ENCODE measurements at regions not wholly inside any gene's neighbourhood (a gene's known extent, or its start where the extent isn't known, plus 50 kb on each side); places are given as distances from the start of the nearest gene placed in this dataset.
A peak's percentile ranks its signal among the peaks of the same experiment; 100 is the strongest.

DNA sequence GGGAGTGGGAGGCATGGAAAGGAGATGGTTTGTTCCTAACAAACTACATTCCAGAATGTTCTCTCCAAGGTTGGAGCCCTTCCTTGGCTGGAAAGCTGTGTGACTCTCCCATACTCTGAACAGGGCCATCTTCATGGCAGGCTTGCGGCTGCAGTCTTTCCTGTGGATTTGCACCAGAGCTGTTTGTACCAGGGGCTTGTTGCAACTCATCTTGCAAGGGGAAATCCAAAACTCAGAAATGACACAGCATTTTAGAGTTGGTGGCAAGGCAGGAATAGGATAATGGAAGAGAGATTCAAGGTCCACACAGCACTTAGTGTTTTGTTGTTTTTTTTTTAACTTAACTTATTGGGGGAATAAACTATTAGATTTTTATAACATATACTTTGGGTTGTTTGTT, 73.7 kb upstream of the ZNF516 start:
- Histone ChIP-seq H3K4me3 (no peak overlapping the region), H3K27me3 (no peaks in the 10 kb centered on the region), H3K4me1 (peaks cover 0 to 7% of the 10 kb centered on the region in 2 donors), H3K36me3 (no peaks in the 10 kb centered on the region), H3K9me3 (no peaks in the 10 kb centered on the region), H3K27ac (no peak overlapping the region)
- DNase-seq (ENCODE audit: low spot score in 2 of 2), result no peak
- intact Hi-C loops (cut with DNase I), result no loop called here
- TF ChIP-seq, protein P1, sequence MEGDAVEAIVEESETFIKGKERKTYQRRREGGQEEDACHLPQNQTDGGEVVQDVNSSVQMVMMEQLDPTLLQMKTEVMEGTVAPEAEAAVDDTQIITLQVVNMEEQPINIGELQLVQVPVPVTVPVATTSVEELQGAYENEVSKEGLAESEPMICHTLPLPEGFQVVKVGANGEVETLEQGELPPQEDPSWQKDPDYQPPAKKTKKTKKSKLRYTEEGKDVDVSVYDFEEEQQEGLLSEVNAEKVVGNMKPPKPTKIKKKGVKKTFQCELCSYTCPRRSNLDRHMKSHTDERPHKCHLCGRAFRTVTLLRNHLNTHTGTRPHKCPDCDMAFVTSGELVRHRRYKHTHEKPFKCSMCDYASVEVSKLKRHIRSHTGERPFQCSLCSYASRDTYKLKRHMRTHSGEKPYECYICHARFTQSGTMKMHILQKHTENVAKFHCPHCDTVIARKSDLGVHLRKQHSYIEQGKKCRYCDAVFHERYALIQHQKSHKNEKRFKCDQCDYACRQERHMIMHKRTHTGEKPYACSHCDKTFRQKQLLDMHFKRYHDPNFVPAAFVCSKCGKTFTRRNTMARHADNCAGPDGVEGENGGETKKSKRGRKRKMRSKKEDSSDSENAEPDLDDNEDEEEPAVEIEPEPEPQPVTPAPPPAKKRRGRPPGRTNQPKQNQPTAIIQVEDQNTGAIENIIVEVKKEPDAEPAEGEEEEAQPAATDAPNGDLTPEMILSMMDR (IDR thresholded peaks at IDR 0.05), result no peak

DNA sequence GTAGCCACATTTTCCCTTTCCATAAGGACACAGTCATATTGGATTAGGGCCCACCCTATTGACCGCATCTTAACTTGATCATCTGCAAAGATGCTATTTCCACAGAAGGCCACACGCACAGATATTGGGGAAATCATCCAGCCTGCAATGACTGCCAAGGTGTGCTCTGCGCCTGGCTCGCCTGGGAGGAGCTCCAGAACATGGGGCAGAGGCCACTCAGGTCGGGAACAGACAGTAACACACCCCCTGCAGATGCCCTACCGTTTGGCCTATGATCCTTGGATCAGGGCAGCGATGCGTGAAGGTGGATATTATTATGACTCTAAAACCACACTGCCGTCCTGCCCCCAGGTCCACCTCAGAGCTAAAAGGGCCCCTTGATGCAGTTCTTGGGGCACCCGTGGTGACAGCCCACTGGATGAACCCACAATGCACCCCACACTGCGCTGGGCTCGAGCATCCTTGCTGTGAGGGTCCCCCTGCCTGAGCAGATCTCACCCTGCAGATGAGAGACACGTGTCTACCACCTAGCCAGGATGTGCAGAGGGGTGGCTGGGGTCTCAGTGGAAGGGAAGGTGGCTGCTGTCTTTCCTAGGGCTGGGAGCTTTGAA, 72.9 kb upstream of the ZNF516 start:
- intact Hi-C loops (cut with DNase I), result no loop called here
- H3K9me3 ChIP-seq, result no peaks in the 10 kb centered on the region
- TF ChIP-seq, protein P1 (IDR thresholded peaks at IDR 0.05), result no peak

DNA sequence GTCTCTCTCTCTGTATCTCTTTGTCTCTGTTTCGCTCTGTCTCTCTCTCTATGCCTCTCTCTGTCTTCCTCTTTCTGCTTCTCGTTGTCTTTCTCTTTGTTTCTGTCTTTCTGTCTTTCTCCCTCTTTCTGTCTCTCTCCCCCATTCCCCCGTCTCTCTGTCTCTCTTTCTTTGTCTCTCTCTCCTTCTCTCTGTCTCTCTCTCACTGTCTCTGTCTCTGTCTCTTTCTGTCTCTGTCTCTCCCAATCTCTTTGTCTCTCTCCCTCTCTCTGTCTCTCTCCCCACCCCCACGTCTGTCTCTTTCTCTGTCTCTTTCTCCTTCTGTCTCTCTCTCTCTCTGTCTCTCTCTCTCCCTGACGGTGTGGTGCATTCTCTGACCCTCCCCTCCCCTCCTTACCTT, 71.9 kb upstream of the ZNF516 start:
- H3K4me3 ChIP-seq, result no peak overlapping the region

More for the DNA sequence above, 72.9 kb upstream of the ZNF516 start:
- H3K27me3 ChIP-seq, result no peaks in the 10 kb centered on the region
- H3K4me1 ChIP-seq, result peaks cover 0 to 7% of the 10 kb centered on the region in 2 donors
- H3K4me3 ChIP-seq, result no peak overlapping the region
- no peak for DNase-seq (ENCODE audit: low spot score in 2 of 2)
- H3K27ac ChIP-seq, result no peak overlapping the region
- H3K36me3 ChIP-seq, result no peaks in the 10 kb centered on the region

DNA sequence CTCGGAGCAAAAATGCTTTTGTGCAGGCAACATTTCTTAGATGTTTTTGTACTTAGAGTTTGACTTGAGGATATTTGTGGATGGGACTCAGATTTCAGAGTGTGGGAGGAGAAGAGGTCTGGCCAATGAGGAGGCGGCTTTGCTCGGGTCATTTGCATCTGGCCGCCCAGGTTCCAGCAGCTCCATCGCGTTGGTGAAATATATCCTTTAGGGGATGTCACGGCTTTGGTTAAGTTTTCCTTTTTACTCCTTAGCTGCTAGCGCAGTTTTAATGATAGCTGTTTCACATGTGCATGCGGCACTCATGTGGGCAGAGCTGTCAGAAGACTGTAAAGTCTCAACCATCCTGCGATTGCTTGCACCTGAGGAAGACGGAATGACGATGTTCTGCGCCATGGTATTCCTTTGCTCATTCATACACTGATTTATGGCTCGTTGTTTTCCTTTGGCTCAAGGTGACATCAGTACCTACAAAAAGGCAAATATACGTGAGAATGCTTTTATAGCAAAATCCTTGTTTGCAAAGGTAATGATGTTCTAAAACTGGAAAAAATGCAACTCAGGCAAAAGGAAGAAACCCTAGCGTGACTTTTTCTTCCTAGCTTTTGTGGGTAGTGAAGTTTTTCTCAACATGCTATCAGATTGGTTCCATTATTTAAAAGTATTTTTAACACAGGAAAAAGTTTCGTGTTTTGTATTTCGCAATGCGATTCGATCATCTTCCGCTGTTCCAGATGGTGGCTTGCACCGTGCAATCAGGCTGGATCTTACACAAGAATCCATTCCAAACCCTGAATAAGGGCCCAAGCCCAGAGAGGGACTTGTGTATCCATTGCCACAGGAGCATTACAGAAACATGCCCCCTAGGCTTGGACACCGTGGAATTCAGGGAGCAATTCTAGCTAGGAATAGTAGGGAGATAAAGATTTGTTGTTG, 70.5 kb upstream of the ZNF516 start:
- H3K27me3 ChIP-seq, result no peaks in the 10 kb centered on the region
- no peaks in the 10 kb centered on the region for H3K36me3 ChIP-seq
- no peaks in the 10 kb centered on the region for H3K9me3 ChIP-seq
- H3K4me3 ChIP-seq, result peak overlapping the region; percentile 50 to 53
- intact Hi-C loops (cut with DNase I), result loop anchor here (1.0 to 2.0 kb wide), 2 partner anchors 73 to 105 kb away; no protein-coding TSS in a partner anchor
- peak; percentile 37 to 87 for DNase-seq (ENCODE audit: low spot score in 2 of 2)
- peaks cover 0 to 7% of the 10 kb centered on the region in 2 donors for H3K4me1 ChIP-seq
- H3K27ac ChIP-seq, result peak overlapping the region; percentile 67 to 82
- TF ChIP-seq, protein P1 (IDR thresholded peaks at IDR 0.05), result no peak

More for the DNA sequence above, 71.9 kb upstream of the ZNF516 start:
- Histone ChIP-seq H3K27ac (peak overlapping the region in 1 of 2 donors; percentile 82), H3K36me3 (no peaks in the 10 kb centered on the region), H3K27me3 (no peaks in the 10 kb centered on the region), H3K9me3 (no peaks in the 10 kb centered on the region), H3K4me1 (peaks cover 0 to 7% of the 10 kb centered on the region in 2 donors)
- TF ChIP-seq, protein P1 (IDR thresholded peaks at IDR 0.05), result no peak
- no peak for DNase-seq (ENCODE audit: low spot score in 2 of 2)
- intact Hi-C loops (cut with DNase I), result no loop called here

DNA sequence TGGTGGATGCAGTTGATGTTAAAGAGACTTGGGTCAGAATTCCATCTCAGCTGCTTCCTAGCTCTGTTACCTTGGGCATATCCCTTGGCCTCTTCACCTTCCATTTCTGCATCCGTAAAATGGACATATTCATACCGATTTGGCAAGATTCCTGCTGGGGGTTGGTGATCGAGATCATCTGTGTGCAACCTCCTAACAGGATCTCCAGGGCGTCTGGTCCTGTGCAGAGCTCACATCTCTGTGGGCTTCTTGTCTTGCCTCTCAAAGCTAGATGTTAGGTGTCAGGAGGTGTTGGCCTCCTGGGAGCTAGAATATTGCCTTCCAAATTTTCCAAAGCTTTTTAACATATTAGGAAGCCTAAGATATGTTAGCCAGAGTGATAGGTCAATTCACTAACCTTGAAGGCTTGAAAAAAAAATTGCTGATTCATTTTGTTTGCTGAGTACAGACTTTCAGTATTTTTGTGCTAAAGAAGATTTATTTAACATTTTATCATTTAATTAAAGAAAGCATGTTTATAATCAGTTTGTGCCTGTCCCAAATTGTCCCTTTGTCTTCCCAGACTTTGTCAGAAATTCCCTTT, 69.7 kb upstream of the ZNF516 start:
- Histone ChIP-seq H3K36me3 (no peaks in the 10 kb centered on the region), H3K4me3 (peak overlapping the region; percentile 50 to 53), H3K4me1 (peaks cover 0 to 7% of the 10 kb centered on the region in 2 donors), H3K9me3 (no peaks in the 10 kb centered on the region), H3K27ac (peak overlapping the region; percentile 67 to 71), H3K27me3 (no peaks in the 10 kb centered on the region)
- DNase-seq (ENCODE audit: low spot score in 2 of 2), result no peak
- intact Hi-C loops (cut with DNase I), result loop anchor here (1.0 to 2.0 kb wide), 2 partner anchors 72 to 104 kb away; no protein-coding TSS in a partner anchor
- TF ChIP-seq, protein P1 (IDR thresholded peaks at IDR 0.05), result no peak
